ENCODE measurements at regions not wholly inside any gene's neighbourhood (a gene's known extent, or its start where the extent isn't known, plus 50 kb on each side); places are given as distances from the start of the nearest gene placed in this dataset.

- peaks cover 9% of the 10 kb centered on the region for H3K27me3 Mint-ChIP-seq
- TF ChIP-seq CTCF (conservative IDR thresholded peaks at IDR 0.05) = peak; percentile 34
- no peak overlapping the region for H3K27ac Mint-ChIP-seq
- no peak overlapping the region for H3K4me3 Mint-ChIP-seq
- H3K4me1 Mint-ChIP-seq (ENCODE audit: unreplicated experiment) = peaks cover 16% of the 10 kb centered on the region
- no peaks in the 10 kb centered on the region for H3K36me3 Mint-ChIP-seq
- no peak for DNase-seq (ENCODE audit: extremely low spot score, unreplicated experiment)
- H3K9me3 Mint-ChIP-seq = no peaks in the 10 kb centered on the region
These were observed 150.7 kb downstream of the KCTD15 start for GRCh38 chr19:33947265-33947964.

- no peaks in the 10 kb centered on the region for H3K9me3 Mint-ChIP-seq
- DNase-seq (ENCODE audit: extremely low spot score, unreplicated experiment) = peak; percentile 47
- no peak overlapping the region for H3K4me3 Mint-ChIP-seq
- TF ChIP-seq CTCF (conservative IDR thresholded peaks at IDR 0.05) = no peak
- no peaks in the 10 kb centered on the region for H3K36me3 Mint-ChIP-seq
- no peak overlapping the region for H3K27ac Mint-ChIP-seq
- H3K4me1 Mint-ChIP-seq (ENCODE audit: unreplicated experiment) = peaks cover 16% of the 10 kb centered on the region
- H3K27me3 Mint-ChIP-seq = peaks cover 9% of the 10 kb centered on the region
These were observed 152.1 kb downstream of the KCTD15 start for GRCh38 chr19:33948651-33949335.

- H3K4me1 Mint-ChIP-seq (ENCODE audit: unreplicated experiment) = peaks cover 16% of the 10 kb centered on the region
- H3K27ac Mint-ChIP-seq = no peak overlapping the region
- H3K9me3 Mint-ChIP-seq = no peaks in the 10 kb centered on the region
- H3K4me3 Mint-ChIP-seq = no peak overlapping the region
- DNase-seq (ENCODE audit: extremely low spot score, unreplicated experiment) = peak; percentile 45
- H3K27me3 Mint-ChIP-seq = peaks cover 9% of the 10 kb centered on the region
- no peaks in the 10 kb centered on the region for H3K36me3 Mint-ChIP-seq
- TF ChIP-seq CTCF (conservative IDR thresholded peaks at IDR 0.05) = no peak
These were observed 153.6 kb downstream of the KCTD15 start for GRCh38 chr19:33950091-33950750.

- no peak overlapping the region for H3K4me3 Mint-ChIP-seq
- TF ChIP-seq CTCF (conservative IDR thresholded peaks at IDR 0.05) = no peak
- H3K9me3 Mint-ChIP-seq = no peaks in the 10 kb centered on the region
- no peak overlapping the region for H3K27ac Mint-ChIP-seq
- peaks cover 5% of the 10 kb centered on the region for H3K27me3 Mint-ChIP-seq
- peaks cover 6% of the 10 kb centered on the region for H3K4me1 Mint-ChIP-seq (ENCODE audit: unreplicated experiment)
- peak; percentile 43 for DNase-seq (ENCODE audit: extremely low spot score, unreplicated experiment)
- H3K36me3 Mint-ChIP-seq = no peaks in the 10 kb centered on the region
These were observed 156.4 kb downstream of the KCTD15 start for GRCh38 chr19:33953023-33953422.

GRCh38 chr19:33953592-33953991 lies 156.9 kb downstream of the KCTD15 start:
- TF ChIP-seq CTCF (conservative IDR thresholded peaks at IDR 0.05) = no peak
- no peaks in the 10 kb centered on the region for H3K36me3 Mint-ChIP-seq
- peaks cover 4% of the 10 kb centered on the region for H3K4me1 Mint-ChIP-seq (ENCODE audit: unreplicated experiment)

More at GRCh38 chr19:33953592-33953991, 156.9 kb downstream of the KCTD15 start:
- peaks cover 5% of the 10 kb centered on the region for H3K27me3 Mint-ChIP-seq
- no peak overlapping the region for H3K4me3 Mint-ChIP-seq
- no peaks in the 10 kb centered on the region for H3K9me3 Mint-ChIP-seq
- no peak overlapping the region for H3K27ac Mint-ChIP-seq
- no peak for DNase-seq (ENCODE audit: extremely low spot score, unreplicated experiment)

All from type B pancreatic cell (in vitro differentiated cells).